H9 (cell line): ENCODE measurements at regions not wholly inside any gene's neighbourhood (a gene's known extent, or its start where the extent isn't known, plus 50 kb on each side); places are given as distances from the start of the nearest gene placed in this dataset.

ENCODE experiments used
- DNase-seq: peaks from one replicate; pipeline ENCODE4 v3.0.0-alpha.2; 2017
- H2AFZ ChIP-seq: one replicate; pipeline ENCODE4 v1.6.1; 2013; ENCODE audit warnings: mild to moderate bottlenecking, low read length, control low read depth, moderate library complexity
- H2AK5ac ChIP-seq: 2 replicates; pipeline ENCODE4 v1.6.1; 2013; ENCODE audit warnings: low read length, control low read depth, mixed read lengths; ENCODE audit not compliant: insufficient read length
- H2BK120ac ChIP-seq: one replicate; pipeline ENCODE4 v1.6.1; 2013; ENCODE audit warnings: low read depth, mild to moderate bottlenecking, low read length, control low read depth, inconsistent platforms; ENCODE audit not compliant: poor library complexity, severe bottlenecking
- H2BK12ac ChIP-seq: 2 replicates; pipeline ENCODE4 v1.6.1; 2013; ENCODE audit warnings: low read length, control low read depth, mixed read lengths, low read depth; ENCODE audit not compliant: insufficient read length
- H2BK15ac ChIP-seq: 2 replicates; pipeline ENCODE4 v1.6.1; 2013; ENCODE audit warnings: low read depth, low read length, control low read depth
- H2BK20ac ChIP-seq: one replicate; pipeline ENCODE4 v1.6.1; 2013; ENCODE audit warnings: low read depth, mild to moderate bottlenecking, low read length, control low read depth, inconsistent platforms; ENCODE audit not compliant: poor library complexity, severe bottlenecking
- H2BK5ac ChIP-seq: 2 replicates; pipeline ENCODE4 v1.6.1; 2013; ENCODE audit warnings: low read length, control low read depth, mixed read lengths; ENCODE audit not compliant: insufficient read length
- H3K14ac ChIP-seq: 2 replicates; pipeline ENCODE4 v1.6.1; 2013; ENCODE audit warnings: low read length, control low read depth; ENCODE audit not compliant: insufficient read depth
- H3K18ac ChIP-seq: 2 replicates; pipeline ENCODE4 v1.6.1; 2013; ENCODE audit warnings: low read depth, mild to moderate bottlenecking, mixed read lengths, low read length, control low read depth; ENCODE audit not compliant: insufficient read length
- H3K23ac ChIP-seq: 2 replicates; pipeline ENCODE4 v1.6.1; 2013; ENCODE audit warnings: low read length, control low read depth, mixed read lengths, low read depth; ENCODE audit not compliant: insufficient read length
- H3K23me2 ChIP-seq: 2 replicates; pipeline ENCODE4 v1.6.1; 2013; ENCODE audit warnings: low read depth, mild to moderate bottlenecking, mixed read lengths, low read length, control low read depth; ENCODE audit not compliant: insufficient read length, poor library complexity, severe bottlenecking
- H3K27ac ChIP-seq: 2 replicates; pipeline ENCODE4 v1.5.1; 2013; ENCODE audit warnings: low read length, control low read depth, mixed read lengths, low read depth; ENCODE audit not compliant: insufficient read length
- H3K27me3 ChIP-seq: 2 replicates; pipeline ENCODE4 v1.6.1; 2013; ENCODE audit warnings: low read length, control low read depth, inconsistent platforms; ENCODE audit not compliant: insufficient read depth
- H3K4ac ChIP-seq: 2 replicates; pipeline ENCODE4 v1.6.1; 2013; ENCODE audit warnings: low read depth, mild to moderate bottlenecking, control low read depth, inconsistent platforms, low read length, moderate library complexity
- H3K4me1 ChIP-seq: 2 replicates; pipeline ENCODE4 v1.6.1; 2013; ENCODE audit warnings: low read length, control low read depth, inconsistent platforms; ENCODE audit not compliant: insufficient read depth
- H3K4me2 ChIP-seq: 2 replicates; pipeline ENCODE4 v1.6.1; 2013; ENCODE audit warnings: low read length, control low read depth, mixed read lengths; ENCODE audit not compliant: insufficient read length, insufficient read depth
- H3K56ac ChIP-seq: 2 replicates; pipeline ENCODE4 v1.6.1; 2013; ENCODE audit warnings: low read depth, mild to moderate bottlenecking, mixed read lengths, low read length, control low read depth; ENCODE audit not compliant: insufficient read length
- H3K79me1 ChIP-seq: 2 replicates; pipeline ENCODE4 v1.6.1; 2013; ENCODE audit warnings: low read depth, mild to moderate bottlenecking, moderate library complexity, low read length, control low read depth, inconsistent platforms; ENCODE audit not compliant: insufficient read depth, poor library complexity, severe bottlenecking
- H3K79me2 ChIP-seq: 2 replicates; pipeline ENCODE4 v1.6.1; 2013; ENCODE audit warnings: low read length, control low read depth, inconsistent platforms; ENCODE audit not compliant: insufficient read depth
- H3K9ac ChIP-seq: 2 replicates; pipeline ENCODE4 v1.6.1; 2013; ENCODE audit warnings: low read length, control low read depth, mixed read lengths; ENCODE audit not compliant: insufficient read length; ENCODE audit errors: extremely low read depth
- H3K9me3 ChIP-seq: one replicate; pipeline ENCODE4 v1.6.1; 2013; ENCODE audit warnings: low read depth, low read length, inconsistent platforms; ENCODE audit not compliant: control insufficient read depth
- H3T11ph ChIP-seq: one replicate; pipeline ENCODE4 v1.6.1; 2013; ENCODE audit warnings: mild to moderate bottlenecking, low read length, control low read depth, inconsistent platforms
- H4K20me1 ChIP-seq: one replicate; pipeline ENCODE4 v1.6.1; 2013; ENCODE audit not compliant: control insufficient read depth, insufficient read length, insufficient read depth
- H4K5ac ChIP-seq: 2 replicates; pipeline ENCODE4 v1.6.1; 2013; ENCODE audit warnings: low read depth, mild to moderate bottlenecking, mixed read lengths, low read length, control low read depth; ENCODE audit not compliant: insufficient read length
- H4K8ac ChIP-seq: replicated peaks from 2 replicates; pipeline ENCODE4 v1.6.1; 2013; ENCODE audit warnings: low read length, control low read depth, mixed read lengths, low read depth; ENCODE audit not compliant: insufficient read length
- H4K91ac ChIP-seq: 2 replicates; pipeline ENCODE4 v1.6.1; 2013; ENCODE audit warnings: low read depth, mild to moderate bottlenecking, moderate library complexity, mixed read lengths, low read length, control low read depth; ENCODE audit not compliant: insufficient read length
- H3K27ac Mint-ChIP-seq, 3 experiments: 2 replicates in 2 of 3; 3 replicates in 1 of 3; pipeline ENCODE4 v1.8.0; 2020 to 2021; ENCODE audit warnings: mixed read lengths in 3 of 3, mild to moderate bottlenecking in 1 of 3, moderate library complexity in 1 of 3
- H3K27me3 Mint-ChIP-seq: 2 replicates; pipeline ENCODE4 v1.8.0; 2021; ENCODE audit warnings: low read depth, mild to moderate bottlenecking, moderate library complexity, mixed read lengths
- H3K36me3 Mint-ChIP-seq, 3 experiments: 2 replicates in 2 of 3; 3 replicates in 1 of 3; pipeline ENCODE4 v1.8.0; 2020 to 2021; ENCODE audit warnings: low read depth in 3 of 3, mixed read lengths in 3 of 3; ENCODE audit not compliant: insufficient read depth in 1 of 3
- H3K4me1 Mint-ChIP-seq, 2 experiments: 2 replicates each; pipeline ENCODE4 v1.8.0; 2020; ENCODE audit warnings: mixed read lengths in 2 of 2
- H3K4me3 Mint-ChIP-seq, 2 experiments: 2 replicates in 1 of 2; 3 replicates in 1 of 2; pipeline ENCODE4 v1.8.0; 2020 to 2021; ENCODE audit warnings: mild to moderate bottlenecking in 2 of 2, mixed read lengths in 2 of 2, moderate library complexity in 1 of 2
- H3K9me3 Mint-ChIP-seq, 2 experiments: 2 replicates in 1 of 2; 3 replicates in 1 of 2; pipeline ENCODE4 v1.8.0; 2020; ENCODE audit warnings: mild to moderate bottlenecking in 2 of 2, mixed read lengths in 2 of 2, moderate library complexity in 1 of 2
- WGBS: extraction: QIAGEN DNeasy Blood & Tissue Kit; methylation state at CpG from one replicate; pipeline ENCODE4 v1.1.7; 2013; ENCODE audit warnings: missing lambda C conversion rate, low lambda C conversion rate, mixed read lengths; ENCODE audit not compliant: insufficient read length; ENCODE audit errors: extremely low coverage; 5-methylcytosine and 5-hydroxymethylcytosine counted together
- TF ChIP-seq, protein P1 (sequence below): fragments of 200-600 bp; sonication (generic); conservative IDR thresholded peaks from 3 replicates; pipeline ENCODE4 v1.8.0; 2021; ENCODE audit warnings: antibody characterized with exemption, mild to moderate bottlenecking

GRCh38 chr5:93681432-93681831, 60.0 kb downstream of the POU5F2 start:
- Mint-ChIP-seq H3K27ac (peak overlapping the region in 1 of 3 experiments; percentile 41; a peak in 2 of 7 replicates), H3K9me3 (peaks cover 0 to 2% of the 10 kb centered on the region in 2 experiments; a peak in 1 of 5 replicates), H3K4me3 (no peak overlapping the region), H3K36me3 (no peaks in the 10 kb centered on the region), H3K4me1 (peaks cover 16 to 22% of the 10 kb centered on the region in 2 experiments), H3K27me3 (no peaks in the 10 kb centered on the region)
- Histone ChIP-seq H2BK5ac (no peak overlapping the region), H2BK120ac (no peak overlapping the region), H3K79me2 (no peaks in the 10 kb centered on the region), H3K4me1 (no peaks in the 10 kb centered on the region), H3K56ac (no peak overlapping the region), H2BK15ac (no peak overlapping the region), H3T11ph (no peak overlapping the region), H3K23me2 (no peaks in the 10 kb centered on the region), H2AFZ (no peak overlapping the region), H3K27me3 (no peaks in the 10 kb centered on the region), H3K4ac (no peak overlapping the region), H3K79me1 (no peaks in the 10 kb centered on the region), H4K91ac (no peak overlapping the region), H3K14ac (no peak overlapping the region), H2AK5ac (no peak overlapping the region), H3K23ac (no peak overlapping the region), H3K9me3 (no peaks in the 10 kb centered on the region), H3K18ac (no peak overlapping the region), H2BK12ac (no peak overlapping the region), H4K20me1 (no peaks in the 10 kb centered on the region), H4K5ac (no peak overlapping the region), H3K9ac (no peak overlapping the region), H4K8ac (no peak overlapping the region), H3K4me2 (no peak overlapping the region), H3K27ac (no peak overlapping the region), H2BK20ac (no peak overlapping the region)
- no peak for DNase-seq
- TF ChIP-seq, protein P1, sequence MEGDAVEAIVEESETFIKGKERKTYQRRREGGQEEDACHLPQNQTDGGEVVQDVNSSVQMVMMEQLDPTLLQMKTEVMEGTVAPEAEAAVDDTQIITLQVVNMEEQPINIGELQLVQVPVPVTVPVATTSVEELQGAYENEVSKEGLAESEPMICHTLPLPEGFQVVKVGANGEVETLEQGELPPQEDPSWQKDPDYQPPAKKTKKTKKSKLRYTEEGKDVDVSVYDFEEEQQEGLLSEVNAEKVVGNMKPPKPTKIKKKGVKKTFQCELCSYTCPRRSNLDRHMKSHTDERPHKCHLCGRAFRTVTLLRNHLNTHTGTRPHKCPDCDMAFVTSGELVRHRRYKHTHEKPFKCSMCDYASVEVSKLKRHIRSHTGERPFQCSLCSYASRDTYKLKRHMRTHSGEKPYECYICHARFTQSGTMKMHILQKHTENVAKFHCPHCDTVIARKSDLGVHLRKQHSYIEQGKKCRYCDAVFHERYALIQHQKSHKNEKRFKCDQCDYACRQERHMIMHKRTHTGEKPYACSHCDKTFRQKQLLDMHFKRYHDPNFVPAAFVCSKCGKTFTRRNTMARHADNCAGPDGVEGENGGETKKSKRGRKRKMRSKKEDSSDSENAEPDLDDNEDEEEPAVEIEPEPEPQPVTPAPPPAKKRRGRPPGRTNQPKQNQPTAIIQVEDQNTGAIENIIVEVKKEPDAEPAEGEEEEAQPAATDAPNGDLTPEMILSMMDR = peak; percentile 73
- no CpG with 5 or more reads among the region's 3 CpGs for WGBS
